ENCODE measurements at regions not wholly inside any gene's neighbourhood (a gene's known extent, or its start where the extent isn't known, plus 50 kb on each side); places are given as distances from the start of the nearest gene placed in this dataset.

DNA sequence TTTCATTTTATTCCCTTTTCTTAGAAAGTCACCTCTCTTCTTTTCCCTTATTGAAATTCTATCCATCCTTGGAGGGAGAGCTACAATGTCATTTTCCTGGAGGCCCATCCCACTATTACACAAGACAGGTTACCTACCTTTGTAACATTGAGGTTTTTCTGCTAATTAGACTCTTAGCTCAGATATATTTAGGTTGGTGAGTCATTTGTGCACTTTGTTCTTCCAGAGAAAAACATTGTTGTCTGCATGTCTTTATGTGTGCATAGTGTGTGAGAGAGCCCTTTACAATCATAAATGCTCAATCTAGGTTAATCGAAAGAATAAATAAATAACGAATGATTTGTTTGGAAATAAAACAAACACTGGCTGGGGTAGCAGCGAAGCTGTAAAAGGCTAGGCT, 191.8 kb downstream of the DACT1 start (continued):
- TF ChIP-seq, protein P1, sequence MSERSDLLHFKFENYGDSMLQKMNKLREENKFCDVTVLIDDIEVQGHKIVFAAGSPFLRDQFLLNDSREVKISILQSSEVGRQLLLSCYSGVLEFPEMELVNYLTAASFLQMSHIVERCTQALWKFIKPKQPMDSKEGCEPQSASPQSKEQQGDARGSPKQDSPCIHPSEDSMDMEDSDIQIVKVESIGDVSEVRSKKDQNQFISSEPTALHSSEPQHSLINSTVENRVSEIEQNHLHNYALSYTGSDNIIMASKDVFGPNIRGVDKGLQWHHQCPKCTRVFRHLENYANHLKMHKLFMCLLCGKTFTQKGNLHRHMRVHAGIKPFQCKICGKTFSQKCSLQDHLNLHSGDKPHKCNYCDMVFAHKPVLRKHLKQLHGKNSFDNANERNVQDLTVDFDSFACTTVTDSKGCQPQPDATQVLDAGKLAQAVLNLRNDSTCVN (CRISPR knock-in tag; IDR thresholded peaks at IDR 0.05; ENCODE audit: borderline replicate concordance), result no peak
- TF ChIP-seq ZNF775 (CRISPR knock-in tag; IDR thresholded peaks at IDR 0.05; ENCODE audit: borderline replicate concordance) (no peak), ZNF644 (CRISPR knock-in tag; IDR thresholded peaks at IDR 0.05; ENCODE audit: low read depth) (no peak), ZNF329 (CRISPR knock-in tag; IDR thresholded peaks at IDR 0.05; ENCODE audit: low read depth) (no peak), KDM3A (CRISPR knock-in tag; IDR thresholded peaks at IDR 0.05; ENCODE audit: low read depth) (no peak), NFE2L1 (CRISPR knock-in tag; IDR thresholded peaks at IDR 0.05; ENCODE audit: borderline replicate concordance) (no peak), ELF3 (CRISPR knock-in tag; IDR thresholded peaks at IDR 0.05) (no peak), NCOR1 (IDR thresholded peaks at IDR 0.05; ENCODE audit: borderline replicate concordance, low read length) (no peak; the same call in 1 of the 2 replicates), ZNF496 (CRISPR knock-in tag; IDR thresholded peaks at IDR 0.05; ENCODE audit: insufficient replicate concordance) (no peak), YEATS2 (CRISPR knock-in tag; IDR thresholded peaks at IDR 0.05; ENCODE audit: borderline replicate concordance) (no peak), ZNF552 (CRISPR knock-in tag; IDR thresholded peaks at IDR 0.05; ENCODE audit: borderline replicate concordance) (no peak), ZC3H13 (CRISPR knock-in tag; IDR thresholded peaks at IDR 0.05) (no peak), ATF1 (CRISPR knock-in tag; IDR thresholded peaks at IDR 0.05) (no peak), SOX13 (IDR thresholded peaks at IDR 0.05) (no peak), SOX13 (CRISPR knock-in tag; conservative IDR thresholded peaks at IDR 0.05 in 1 of 2, IDR thresholded peaks at IDR 0.05 in 1 of 2) (peak in 1 of 2 experiments; percentile 47; a peak in 1 of 4 replicates), TBP (CRISPR knock-in tag; IDR thresholded peaks at IDR 0.05) (no peak)
- TF ChIP-seq, protein P2, sequence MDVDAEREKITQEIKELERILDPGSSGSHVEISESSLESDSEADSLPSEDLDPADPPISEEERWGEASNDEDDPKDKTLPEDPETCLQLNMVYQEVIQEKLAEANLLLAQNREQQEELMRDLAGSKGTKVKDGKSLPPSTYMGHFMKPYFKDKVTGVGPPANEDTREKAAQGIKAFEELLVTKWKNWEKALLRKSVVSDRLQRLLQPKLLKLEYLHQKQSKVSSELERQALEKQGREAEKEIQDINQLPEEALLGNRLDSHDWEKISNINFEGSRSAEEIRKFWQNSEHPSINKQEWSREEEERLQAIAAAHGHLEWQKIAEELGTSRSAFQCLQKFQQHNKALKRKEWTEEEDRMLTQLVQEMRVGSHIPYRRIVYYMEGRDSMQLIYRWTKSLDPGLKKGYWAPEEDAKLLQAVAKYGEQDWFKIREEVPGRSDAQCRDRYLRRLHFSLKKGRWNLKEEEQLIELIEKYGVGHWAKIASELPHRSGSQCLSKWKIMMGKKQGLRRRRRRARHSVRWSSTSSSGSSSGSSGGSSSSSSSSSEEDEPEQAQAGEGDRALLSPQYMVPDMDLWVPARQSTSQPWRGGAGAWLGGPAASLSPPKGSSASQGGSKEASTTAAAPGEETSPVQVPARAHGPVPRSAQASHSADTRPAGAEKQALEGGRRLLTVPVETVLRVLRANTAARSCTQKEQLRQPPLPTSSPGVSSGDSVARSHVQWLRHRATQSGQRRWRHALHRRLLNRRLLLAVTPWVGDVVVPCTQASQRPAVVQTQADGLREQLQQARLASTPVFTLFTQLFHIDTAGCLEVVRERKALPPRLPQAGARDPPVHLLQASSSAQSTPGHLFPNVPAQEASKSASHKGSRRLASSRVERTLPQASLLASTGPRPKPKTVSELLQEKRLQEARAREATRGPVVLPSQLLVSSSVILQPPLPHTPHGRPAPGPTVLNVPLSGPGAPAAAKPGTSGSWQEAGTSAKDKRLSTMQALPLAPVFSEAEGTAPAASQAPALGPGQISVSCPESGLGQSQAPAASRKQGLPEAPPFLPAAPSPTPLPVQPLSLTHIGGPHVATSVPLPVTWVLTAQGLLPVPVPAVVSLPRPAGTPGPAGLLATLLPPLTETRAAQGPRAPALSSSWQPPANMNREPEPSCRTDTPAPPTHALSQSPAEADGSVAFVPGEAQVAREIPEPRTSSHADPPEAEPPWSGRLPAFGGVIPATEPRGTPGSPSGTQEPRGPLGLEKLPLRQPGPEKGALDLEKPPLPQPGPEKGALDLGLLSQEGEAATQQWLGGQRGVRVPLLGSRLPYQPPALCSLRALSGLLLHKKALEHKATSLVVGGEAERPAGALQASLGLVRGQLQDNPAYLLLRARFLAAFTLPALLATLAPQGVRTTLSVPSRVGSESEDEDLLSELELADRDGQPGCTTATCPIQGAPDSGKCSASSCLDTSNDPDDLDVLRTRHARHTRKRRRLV (CRISPR knock-in tag; IDR thresholded peaks at IDR 0.05), result no peak
- TF ChIP-seq, protein P3, sequence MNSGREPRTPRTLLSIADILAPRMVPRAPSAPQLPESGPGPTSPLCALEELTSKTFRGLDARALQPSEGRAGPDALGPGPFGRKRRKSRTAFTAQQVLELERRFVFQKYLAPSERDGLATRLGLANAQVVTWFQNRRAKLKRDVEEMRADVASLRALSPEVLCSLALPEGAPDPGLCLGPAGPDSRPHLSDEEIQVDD (CRISPR knock-in tag; IDR thresholded peaks at IDR 0.05; ENCODE audit: borderline replicate concordance), result no peak
- TF ChIP-seq, protein P4, sequence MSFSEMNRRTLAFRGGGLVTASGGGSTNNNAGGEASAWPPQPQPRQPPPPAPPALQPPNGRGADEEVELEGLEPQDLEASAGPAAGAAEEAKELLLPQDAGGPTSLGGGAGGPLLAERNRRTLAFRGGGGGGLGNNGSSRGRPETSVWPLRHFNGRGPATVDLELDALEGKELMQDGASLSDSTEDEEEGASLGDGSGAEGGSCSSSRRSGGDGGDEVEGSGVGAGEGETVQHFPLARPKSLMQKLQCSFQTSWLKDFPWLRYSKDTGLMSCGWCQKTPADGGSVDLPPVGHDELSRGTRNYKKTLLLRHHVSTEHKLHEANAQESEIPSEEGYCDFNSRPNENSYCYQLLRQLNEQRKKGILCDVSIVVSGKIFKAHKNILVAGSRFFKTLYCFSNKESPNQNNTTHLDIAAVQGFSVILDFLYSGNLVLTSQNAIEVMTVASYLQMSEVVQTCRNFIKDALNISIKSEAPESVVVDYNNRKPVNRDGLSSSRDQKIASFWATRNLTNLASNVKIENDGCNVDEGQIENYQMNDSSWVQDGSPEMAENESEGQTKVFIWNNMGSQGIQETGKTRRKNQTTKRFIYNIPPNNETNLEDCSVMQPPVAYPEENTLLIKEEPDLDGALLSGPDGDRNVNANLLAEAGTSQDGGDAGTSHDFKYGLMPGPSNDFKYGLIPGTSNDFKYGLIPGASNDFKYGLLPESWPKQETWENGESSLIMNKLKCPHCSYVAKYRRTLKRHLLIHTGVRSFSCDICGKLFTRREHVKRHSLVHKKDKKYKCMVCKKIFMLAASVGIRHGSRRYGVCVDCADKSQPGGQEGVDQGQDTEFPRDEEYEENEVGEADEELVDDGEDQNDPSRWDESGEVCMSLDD (CRISPR knock-in tag; IDR thresholded peaks at IDR 0.05; ENCODE audit: borderline replicate concordance), result no peak
- TF ChIP-seq, protein P5, sequence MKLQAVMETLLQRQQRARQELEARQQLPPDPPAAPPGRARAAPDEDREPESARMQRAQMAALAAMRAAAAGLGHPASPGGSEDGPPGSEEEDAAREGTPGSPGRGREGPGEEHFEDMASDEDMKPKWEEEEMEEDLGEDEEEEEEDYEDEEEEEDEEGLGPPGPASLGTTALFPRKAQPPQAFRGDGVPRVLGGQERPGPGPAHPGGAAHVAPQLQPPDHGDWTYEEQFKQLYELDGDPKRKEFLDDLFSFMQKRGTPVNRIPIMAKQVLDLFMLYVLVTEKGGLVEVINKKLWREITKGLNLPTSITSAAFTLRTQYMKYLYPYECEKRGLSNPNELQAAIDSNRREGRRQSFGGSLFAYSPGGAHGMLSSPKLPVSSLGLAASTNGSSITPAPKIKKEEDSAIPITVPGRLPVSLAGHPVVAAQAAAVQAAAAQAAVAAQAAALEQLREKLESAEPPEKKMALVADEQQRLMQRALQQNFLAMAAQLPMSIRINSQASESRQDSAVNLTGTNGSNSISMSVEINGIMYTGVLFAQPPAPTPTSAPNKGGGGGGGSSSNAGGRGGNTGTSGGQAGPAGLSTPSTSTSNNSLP (IDR thresholded peaks at IDR 0.05; ENCODE audit: low read depth, low read length), result peak; percentile 55

Measured in HepG2 (cell line).